Loucy (cell line): ENCODE measurements at regions not wholly inside any gene's neighbourhood (a gene's known extent, or its start where the extent isn't known, plus 50 kb on each side); places are given as distances from the start of the nearest gene placed in this dataset.

Experiments
- EZH2phosphoT487 ChIP-seq: fragments of 200-600 bp; IDR thresholded peaks from 2 replicates; pipeline ENCODE4 v1.6.1; 2018; ENCODE audit warnings: antibody characterized with exemption, mild to moderate bottlenecking, moderate library complexity, borderline replicate concordance
- TF ChIP-seq, protein P1 (sequence below): fragments of 200-600 bp; sonication (generic); conservative IDR thresholded peaks from 2 replicates; pipeline ENCODE4 v1.5.1; 2014; ENCODE audit warnings: mild to moderate bottlenecking, antibody characterized with exemption, low read length

DNA sequence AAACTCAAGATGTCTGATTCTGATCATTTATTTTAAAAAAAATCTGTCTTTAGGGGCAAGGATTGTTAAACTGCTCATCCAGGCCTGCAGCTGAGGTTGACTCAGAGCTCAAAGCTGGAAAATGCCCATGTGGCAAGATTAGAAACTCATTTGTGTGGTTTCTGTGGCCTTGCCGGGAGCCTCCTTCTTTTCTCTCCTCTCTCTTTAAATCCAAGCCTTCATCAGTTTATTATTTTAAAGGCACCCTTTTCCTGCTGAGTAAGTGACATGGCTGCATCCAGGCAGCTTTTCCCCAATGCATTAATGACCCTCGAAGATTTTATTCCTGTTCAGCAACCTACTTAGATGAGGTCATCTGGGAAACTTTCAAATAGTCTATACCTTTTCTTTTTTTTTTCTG is 221.3 kb upstream of the CDIN1 start:
- TF ChIP-seq EZH2phosphoT487 = no peak
- TF ChIP-seq, protein P1, sequence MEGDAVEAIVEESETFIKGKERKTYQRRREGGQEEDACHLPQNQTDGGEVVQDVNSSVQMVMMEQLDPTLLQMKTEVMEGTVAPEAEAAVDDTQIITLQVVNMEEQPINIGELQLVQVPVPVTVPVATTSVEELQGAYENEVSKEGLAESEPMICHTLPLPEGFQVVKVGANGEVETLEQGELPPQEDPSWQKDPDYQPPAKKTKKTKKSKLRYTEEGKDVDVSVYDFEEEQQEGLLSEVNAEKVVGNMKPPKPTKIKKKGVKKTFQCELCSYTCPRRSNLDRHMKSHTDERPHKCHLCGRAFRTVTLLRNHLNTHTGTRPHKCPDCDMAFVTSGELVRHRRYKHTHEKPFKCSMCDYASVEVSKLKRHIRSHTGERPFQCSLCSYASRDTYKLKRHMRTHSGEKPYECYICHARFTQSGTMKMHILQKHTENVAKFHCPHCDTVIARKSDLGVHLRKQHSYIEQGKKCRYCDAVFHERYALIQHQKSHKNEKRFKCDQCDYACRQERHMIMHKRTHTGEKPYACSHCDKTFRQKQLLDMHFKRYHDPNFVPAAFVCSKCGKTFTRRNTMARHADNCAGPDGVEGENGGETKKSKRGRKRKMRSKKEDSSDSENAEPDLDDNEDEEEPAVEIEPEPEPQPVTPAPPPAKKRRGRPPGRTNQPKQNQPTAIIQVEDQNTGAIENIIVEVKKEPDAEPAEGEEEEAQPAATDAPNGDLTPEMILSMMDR = no peak
